GM19099 (cell line): ENCODE measurements at regions not wholly inside any gene's neighbourhood (a gene's known extent, or its start where the extent isn't known, plus 50 kb on each side); places are given as distances from the start of the nearest gene placed in this dataset.

Source experiments
- POLR2A ChIP-seq: IDR thresholded peaks from 3 replicates; pipeline ENCODE4 v1.6.1; 2011; ENCODE audit warnings: low read depth; ENCODE audit not compliant: insufficient read length; ENCODE audit errors: extremely low read depth

DNA sequence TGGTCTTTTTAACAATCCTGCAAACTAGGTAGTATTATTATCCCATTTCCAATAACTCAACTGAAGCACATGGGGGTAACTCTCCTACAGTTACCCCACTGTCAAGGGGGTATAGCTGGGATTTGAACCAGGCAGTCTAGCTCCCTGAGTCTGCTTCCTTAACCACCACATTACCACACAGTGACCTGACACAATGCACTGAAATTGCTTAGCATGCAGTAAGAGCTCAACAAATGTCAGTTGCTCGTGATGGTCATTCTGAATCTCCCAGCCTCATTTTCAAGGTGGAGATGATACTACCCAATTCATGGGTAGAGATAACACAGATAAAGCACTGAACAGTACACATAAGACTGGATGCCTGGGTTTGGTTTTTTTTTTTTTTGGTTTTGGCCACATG is 193.2 kb upstream of the MYLIP start:
- TF ChIP-seq POLR2A = no peak

DNA sequence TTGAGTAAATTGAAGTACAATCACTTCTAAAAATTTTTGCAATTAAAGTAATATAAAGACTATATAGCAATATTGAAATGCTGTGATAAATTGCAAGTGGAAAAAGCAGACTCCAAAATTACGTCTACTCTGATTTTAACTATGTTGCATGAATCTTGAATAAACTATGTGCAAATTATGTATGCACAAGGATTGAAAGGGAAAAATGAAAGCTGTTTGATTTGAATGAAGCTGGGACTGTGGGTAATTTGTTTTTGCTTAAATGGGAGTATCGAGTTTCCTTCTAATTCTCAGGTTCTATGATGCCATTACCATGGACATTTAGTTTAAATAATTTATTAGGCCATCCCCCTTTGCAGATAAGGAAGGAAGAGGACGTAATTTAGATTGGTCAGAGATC is 198.7 kb upstream of the MYLIP start:
- no peak for TF ChIP-seq POLR2A

DNA sequence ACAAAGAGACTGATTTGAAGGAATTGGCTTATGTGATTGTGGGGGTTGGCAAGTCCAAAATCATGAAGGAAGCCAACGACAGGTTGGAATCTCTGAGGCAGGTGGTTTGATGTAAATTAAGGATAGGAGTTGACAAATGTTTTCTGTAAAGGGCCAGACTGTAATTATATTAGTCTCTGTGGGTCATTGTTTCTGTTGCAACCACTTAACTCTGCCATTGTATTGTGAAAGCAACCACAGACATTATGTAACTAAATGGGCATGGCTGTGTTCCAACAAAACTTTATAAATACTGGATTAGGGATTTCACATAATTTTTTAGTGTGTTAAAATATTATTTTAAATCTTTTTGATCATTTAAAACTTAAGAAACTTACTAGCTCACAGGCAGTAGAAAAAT is 199.2 kb upstream of the MYLIP start:
- no peak for TF ChIP-seq POLR2A

DNA sequence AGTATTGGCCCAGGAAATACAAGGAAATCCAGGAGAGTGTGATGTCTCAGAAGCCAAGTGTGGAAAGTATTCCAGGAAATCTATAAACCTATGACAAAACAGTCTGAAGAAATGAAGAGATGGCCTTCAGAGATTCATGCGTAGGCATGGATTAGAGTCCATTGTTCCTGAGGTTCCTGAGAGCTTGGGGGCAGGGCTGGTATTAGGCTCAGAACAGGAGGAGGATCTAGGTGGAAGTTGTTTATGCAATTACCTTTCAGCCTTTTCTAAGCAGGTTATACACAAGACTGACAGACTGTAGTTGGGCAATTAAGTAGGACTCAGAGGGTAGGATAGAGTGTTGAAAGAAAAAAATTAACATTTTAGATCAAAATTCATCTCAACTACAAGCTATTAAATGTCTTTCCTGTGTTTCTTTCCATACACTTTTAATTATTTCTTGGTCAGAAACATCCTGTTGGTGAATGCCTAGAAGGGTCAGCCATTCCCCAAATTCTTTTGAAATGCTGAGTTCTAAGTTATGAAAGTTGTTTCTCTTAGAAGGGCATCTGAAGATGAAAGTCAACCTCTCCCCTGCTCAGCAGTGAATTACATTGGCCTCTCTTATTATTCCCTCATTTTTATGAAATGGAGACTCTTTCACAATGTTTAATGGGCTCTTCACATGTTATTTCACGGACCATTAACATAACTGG is 201.2 kb upstream of the MYLIP start:
- TF ChIP-seq POLR2A = no peak

DNA sequence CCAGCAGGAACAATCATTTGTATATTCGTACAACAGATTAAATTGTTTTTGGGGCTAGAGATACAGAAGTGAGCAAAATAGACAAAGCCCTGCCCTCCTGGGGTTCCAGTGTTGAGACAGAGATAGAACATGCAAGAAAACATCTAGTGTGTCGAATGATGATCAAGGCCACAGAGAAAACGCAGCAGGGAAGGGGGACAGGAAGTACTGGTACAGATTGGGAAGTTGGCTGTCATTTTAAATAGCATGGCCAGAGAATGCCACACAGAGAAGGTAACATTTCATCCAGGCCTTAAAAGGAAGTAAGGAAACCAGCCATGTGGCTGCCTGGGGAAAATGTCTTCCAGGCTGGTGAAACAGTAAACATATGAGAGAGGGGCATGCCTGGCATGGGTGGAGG is 202.6 kb upstream of the MYLIP start:
- TF ChIP-seq POLR2A = no peak

DNA sequence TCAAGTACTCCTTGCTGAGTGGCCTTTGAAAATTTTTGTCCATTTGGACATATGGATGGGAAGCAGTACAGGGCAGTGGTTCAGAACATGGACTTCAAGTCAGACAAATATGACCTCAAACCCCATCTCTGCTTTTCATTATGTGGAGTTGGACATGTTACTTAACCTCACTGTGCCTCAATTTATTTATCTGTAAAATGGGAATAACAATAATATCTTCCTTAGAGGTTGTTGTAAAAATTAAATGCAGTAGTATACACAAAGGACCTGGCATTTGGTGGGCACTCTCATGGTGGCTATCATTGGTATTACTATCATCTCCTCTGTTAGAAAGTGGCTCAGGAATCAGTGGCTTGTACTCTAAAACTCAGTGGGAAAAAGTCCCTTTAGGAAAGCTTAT is 204.0 kb upstream of the MYLIP start:
- no peak for TF ChIP-seq POLR2A

DNA sequence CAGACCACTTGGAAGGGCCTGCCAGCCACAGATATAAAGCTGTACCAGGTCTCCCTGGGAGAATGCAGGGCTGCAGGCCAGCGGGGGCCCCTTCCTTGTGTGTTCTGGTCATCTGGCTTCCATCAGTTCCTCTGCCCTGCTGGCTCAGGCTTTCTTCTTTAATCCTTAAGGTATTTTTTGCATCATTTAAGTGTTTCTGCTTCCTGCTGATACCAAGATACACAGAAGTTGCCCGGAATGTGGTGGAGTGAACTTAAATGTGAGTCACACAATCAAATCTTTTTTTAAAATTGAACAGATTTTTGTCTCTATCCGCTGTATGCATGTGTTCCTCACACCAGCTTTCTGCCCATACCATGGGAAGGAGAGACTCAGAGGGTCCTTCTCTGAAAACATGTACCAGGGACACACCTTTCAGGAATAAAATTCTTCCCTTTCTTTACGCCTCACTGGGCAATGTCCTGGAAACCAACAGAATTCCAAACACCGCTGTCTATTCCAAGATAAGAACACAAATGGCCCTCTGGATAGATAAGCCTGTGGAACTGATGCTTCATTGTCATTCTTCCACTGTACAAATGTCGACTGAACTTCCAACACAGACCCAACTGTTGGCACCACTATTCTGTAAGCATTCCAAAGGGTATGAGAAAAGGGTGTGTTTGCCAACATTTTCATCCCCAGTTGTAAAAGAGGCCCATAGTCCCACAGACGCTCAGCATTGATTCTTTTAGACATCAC is 206.2 kb upstream of the MYLIP start:
- no peak for TF ChIP-seq POLR2A

DNA sequence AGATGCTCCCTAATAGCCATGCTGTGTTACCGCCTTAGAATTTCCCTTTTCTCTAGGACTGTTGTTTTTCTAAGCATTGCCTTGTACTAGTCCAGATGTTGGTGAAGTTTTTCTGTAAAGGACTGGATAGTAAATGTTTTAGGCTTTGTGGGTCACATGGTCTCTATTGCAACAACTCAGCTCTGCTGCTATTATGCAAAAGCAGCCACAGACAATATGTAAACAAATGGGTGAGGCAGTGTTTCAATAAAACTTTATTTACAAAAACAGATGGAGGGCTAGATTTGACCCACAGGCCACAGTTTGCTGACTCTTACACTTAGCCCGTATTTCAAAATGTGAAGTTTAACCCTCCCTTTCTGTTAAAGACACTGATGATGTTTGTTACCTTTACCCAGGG is 207.6 kb upstream of the MYLIP start:
- TF ChIP-seq POLR2A = no peak

DNA sequence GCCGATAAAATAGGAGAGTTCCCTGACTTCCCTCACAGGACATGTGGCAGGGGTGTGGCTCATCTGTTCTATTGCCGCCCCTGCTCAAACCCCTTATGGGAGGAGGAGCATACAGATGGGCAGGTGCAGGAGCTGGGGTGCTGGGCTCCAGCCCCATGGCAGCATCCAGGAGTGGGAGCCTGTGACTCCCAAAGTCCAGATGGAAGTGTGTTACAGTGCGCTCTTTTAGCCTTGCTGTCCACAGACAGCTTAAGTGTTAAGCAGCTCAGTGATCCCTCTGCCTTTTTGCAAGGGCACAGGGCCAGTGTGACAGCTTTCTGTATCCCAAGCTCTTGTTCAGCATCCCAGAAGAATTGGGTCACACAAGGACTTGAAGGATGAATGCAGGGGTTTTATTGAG is 212.3 kb upstream of the MYLIP start:
- TF ChIP-seq POLR2A = no peak

DNA sequence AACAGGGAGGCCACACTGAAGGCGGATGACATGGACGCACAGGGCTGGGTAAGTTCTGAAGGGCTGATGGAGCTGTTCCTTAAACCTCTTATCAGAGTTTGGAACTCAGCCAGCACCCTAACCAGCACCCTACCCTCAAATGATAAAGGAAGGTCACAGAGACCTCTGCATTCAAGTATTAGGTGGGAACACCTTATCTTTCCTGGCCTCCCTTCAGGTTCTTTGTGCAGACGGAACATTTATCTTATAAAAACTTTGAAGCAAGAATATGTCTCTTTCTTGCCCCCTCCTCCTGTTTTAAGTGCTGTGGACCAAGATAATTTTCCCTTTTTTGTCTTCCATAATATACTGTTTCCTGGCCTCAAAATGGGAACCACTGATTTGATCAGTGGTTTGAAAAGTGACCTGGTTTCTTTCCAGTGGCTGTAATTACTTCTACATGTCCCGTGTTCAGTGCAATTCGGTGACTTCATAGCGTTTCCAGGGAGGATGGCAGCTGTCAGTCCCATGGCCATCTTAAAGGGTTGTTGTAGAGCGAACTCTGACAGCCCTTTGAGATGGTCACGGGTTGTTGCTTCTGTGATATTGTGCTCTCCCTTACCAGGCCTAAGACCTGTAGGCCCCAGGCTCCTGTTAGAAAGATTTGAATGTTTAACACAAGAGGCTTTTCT is 213.2 kb upstream of the MYLIP start:
- TF ChIP-seq POLR2A = no peak

DNA sequence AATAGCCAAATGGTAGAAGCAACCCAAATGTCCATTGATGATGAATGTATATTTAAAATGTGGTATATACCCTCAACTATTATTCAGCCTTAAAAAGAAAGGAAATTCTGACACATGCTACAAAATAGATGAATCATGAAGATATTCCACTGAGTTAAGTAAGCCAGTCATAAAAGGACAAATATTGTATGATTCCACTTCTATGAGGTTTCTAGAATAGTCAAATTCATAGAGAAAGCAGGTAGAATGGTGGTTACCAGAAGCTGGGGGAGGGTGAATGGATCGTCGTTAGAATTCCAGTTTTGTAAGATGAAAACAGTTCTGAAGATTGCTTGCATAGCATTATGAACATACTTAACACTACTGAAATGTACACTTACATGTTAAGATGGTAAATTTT is 214.3 kb upstream of the MYLIP start:
- no peak for TF ChIP-seq POLR2A

DNA sequence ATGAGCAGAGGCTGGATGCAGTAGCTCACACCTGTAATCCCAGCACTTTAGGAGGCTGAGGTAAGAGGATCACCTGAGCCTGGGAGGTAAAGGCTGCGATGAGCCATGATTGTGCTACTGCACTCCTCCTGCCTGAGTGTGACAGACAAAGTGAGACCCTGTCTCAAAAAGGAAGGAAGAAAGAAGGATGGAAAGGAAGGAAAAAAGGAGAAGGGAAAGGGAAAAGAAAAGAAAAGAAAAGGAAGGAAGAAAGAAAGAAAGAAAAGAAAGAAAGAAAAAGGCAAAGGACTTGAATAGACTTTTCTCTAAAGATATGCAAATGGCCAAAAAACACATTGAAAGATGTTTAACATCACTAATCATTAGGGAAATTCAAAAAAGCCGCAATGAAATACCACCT is 215.3 kb upstream of the MYLIP start:
- TF ChIP-seq POLR2A = no peak

DNA sequence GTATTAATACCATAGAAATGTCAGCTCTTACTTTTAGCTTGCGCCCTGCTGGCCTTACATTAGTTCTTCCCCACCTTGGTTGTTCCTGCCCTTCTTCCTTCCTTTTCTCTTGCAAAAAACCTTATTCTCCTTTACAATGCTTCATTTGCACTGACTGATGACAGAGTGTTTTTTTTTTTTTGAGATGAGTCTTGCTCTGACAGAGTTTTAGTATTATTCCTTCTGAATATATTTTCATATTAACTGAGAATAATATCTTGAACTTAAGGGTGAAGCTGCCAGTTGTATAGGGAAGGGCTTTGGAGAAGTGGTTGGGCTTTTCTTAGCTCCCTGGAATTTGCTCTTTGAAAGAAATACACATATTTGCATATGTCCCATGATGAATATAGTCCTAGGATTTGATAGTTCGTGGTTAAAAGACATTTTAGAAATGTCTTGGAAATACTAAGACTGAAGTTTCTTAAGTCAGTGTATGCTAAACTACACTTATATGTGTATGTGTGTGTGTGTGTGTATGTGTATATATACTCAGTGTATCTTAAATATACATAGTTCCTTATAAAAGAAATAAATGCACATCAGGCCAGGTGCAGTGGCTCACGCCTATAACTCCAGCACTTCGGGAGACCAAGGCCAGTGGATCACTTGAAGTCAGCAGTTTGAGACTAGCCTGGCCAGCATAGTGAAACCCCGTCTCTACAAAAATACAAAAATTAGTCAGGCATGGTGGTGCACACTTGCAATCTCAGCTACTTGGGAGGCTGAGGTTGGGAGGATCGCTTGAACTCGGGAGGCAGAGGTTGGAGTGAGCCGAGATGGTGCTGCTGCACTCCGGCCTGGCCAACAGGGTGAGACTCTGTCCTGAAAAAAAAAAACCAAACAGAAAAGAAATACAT is 216.1 kb upstream of the MYLIP start:
- TF ChIP-seq POLR2A = no peak

DNA sequence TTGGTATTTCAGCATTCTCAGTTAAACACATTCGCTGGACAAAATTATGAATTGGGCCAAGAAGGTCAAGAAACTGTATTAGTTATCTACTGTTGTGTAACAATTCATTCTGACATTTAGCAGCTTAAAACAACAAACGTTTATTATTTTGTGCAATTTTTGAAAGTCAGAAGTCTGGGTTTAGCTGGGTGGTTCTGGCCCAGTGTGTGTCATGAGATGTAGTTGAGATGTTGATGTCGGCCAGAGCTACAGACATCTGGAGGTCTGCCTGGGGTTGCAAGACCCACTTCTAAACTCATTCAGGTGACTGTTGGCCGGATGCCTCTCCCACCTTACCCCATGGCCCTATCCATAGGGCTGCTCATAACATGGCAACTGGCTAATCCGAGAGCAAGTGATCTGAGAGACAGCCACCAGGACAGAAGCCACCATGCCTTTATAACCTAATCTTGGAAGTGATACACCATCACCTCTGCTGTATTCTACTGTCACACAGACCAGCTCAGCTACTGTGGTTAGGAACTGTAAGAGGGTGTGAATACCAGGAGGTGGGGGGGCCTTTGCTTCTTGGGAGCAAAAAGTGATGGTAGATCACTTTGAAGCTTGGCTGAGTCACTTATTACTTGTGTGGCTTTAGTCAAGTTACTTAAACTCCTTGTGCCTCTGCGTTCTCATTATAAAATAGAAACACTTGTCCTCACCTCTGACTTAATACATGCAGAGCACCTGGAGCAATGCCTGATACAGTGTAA is 217.0 kb upstream of the MYLIP start:
- no peak for TF ChIP-seq POLR2A

DNA sequence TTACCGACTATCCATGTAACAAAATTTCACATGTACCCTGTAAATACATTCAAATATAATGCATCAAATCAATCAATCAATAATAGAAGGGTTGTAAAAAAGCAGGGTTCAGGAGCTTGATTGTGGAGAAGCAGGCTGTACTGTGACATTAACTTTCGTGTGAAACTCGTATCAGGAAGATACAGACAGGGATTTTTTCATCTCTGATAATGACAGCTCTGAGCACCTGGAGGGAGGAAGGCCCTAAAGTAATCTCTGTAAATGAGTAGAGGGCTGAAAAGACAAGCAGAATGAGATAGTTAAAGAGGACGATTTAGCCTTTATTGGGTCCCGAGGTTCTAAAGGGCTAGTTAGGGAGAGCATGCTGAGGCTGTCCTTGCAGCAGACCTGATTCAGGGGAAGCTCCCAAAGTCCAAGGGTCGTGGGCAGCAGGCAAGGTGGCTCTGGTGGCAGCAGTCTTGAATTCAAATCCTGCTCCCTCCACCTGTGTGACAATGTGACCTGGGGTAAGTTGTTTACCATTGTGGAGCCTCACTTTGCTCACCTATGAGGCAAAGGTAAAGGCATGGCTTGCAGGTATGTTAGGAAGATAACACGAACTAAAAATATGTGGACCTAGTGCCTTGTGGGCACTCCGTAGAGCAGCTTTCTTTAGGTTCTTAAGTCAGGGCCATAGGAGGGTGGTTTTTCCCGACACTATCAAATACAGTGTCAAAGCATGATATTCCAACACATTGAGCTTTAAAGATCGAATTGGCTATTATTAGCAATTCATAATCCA is 219.4 kb upstream of the MYLIP start:
- no peak for TF ChIP-seq POLR2A
